ENCODE measurements at regions not wholly inside any gene's neighbourhood (a gene's known extent, or its start where the extent isn't known, plus 50 kb on each side); places are given as distances from the start of the nearest gene placed in this dataset.

DNA sequence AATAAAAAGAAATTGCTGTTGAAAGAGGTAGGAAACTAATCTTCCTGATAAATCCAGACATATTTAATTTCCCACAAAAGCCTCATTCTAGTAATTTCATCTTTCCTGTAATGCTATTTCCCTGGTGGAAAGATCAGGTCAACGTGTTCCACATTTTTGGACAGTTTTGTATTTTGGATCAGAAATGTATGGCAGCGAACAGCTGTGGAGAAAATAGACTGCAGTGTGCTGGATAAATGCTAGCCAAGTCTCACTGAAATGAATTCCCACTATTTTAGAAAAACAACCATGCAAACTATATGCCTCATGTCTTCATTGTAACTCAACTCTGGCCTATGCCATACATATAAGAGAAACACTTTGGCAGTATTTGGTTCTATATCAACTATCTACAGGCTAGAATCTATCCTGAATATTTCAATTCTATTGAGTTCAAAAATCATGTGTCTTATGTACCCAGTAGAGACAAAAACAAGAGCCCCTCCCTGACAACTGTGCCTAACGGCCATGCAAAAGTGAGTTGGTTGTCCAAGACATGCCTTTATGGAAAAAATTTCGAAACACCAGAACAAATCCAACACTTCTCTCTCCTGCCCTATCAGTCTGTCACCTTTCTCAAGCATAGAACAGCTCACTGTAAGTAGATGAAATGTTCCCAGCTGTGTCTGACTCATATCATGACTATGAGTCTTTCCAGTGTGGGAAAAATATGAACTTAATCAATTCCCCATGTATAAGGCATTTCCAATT, 191.3 kb upstream of the NREP start:
- TF ChIP-seq, protein P1, sequence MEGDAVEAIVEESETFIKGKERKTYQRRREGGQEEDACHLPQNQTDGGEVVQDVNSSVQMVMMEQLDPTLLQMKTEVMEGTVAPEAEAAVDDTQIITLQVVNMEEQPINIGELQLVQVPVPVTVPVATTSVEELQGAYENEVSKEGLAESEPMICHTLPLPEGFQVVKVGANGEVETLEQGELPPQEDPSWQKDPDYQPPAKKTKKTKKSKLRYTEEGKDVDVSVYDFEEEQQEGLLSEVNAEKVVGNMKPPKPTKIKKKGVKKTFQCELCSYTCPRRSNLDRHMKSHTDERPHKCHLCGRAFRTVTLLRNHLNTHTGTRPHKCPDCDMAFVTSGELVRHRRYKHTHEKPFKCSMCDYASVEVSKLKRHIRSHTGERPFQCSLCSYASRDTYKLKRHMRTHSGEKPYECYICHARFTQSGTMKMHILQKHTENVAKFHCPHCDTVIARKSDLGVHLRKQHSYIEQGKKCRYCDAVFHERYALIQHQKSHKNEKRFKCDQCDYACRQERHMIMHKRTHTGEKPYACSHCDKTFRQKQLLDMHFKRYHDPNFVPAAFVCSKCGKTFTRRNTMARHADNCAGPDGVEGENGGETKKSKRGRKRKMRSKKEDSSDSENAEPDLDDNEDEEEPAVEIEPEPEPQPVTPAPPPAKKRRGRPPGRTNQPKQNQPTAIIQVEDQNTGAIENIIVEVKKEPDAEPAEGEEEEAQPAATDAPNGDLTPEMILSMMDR (IDR thresholded peaks at IDR 0.05; ENCODE audit: poor library complexity), result no peak
- TF ChIP-seq EZH2 (IDR thresholded peaks at IDR 0.05; ENCODE audit: borderline replicate concordance) (no peak), EZH2phosphoT487 (IDR thresholded peaks at IDR 0.05; ENCODE audit: low read depth, severe bottlenecking, unreplicated experiment) (no peak)
